NB4 (cell line): ENCODE measurements at regions not wholly inside any gene's neighbourhood (a gene's known extent, or its start where the extent isn't known, plus 50 kb on each side); places are given as distances from the start of the nearest gene placed in this dataset.

Experiments
- DNase-seq: peaks from one replicate; pipeline ENCODE4 v3.0.0; 2010; ENCODE audit warnings: low read depth
- H3K4me3 ChIP-seq: one replicate; pipeline ENCODE4 v1.5.1; 2011; ENCODE audit warnings: mild to moderate bottlenecking, low read depth, low read length, moderate library complexity
- MYC ChIP-seq: IDR thresholded peaks from 2 replicates; pipeline ENCODE4 v1.6.1; 2011; ENCODE audit warnings: low read depth, low read length
- POLR2A ChIP-seq: IDR thresholded peaks from 2 replicates; pipeline ENCODE4 v1.6.1; 2011; ENCODE audit warnings: mild to moderate bottlenecking; ENCODE audit not compliant: insufficient read length; ENCODE audit errors: extremely low read depth
- TF ChIP-seq, protein P1 (sequence below): IDR thresholded peaks from one replicate; pipeline ENCODE4 v1.5.1; 2012; ENCODE audit warnings: low read depth, low read length
- TF ChIP-seq, protein P2 (sequence below): IDR thresholded peaks from 2 replicates; pipeline ENCODE4 v1.6.1; 2011; ENCODE audit warnings: low read depth, low read length

DNA sequence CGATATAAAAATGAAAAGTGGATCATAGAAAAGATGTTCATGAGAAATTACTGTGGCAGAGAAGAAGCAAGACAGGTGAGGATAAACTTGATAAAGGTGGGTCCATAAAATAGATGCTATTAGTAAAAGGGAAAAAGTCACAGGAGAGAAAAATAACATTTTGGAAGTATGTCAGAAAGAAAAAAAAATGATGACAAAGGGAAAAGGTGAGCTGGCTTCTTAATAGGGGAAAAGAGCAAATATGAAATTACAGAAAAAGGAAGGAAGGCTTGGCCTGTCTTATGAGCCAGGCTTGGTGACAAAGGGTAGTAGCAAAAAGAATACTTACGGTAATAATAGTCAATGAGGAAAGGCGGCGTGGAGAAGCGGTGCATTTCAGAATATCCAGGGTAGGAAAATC lies 386.1 kb downstream of the RWDD3 start:
- no peak for DNase-seq
- TF ChIP-seq MYC (no peak), POLR2A (no peak)
- TF ChIP-seq, protein P1, sequence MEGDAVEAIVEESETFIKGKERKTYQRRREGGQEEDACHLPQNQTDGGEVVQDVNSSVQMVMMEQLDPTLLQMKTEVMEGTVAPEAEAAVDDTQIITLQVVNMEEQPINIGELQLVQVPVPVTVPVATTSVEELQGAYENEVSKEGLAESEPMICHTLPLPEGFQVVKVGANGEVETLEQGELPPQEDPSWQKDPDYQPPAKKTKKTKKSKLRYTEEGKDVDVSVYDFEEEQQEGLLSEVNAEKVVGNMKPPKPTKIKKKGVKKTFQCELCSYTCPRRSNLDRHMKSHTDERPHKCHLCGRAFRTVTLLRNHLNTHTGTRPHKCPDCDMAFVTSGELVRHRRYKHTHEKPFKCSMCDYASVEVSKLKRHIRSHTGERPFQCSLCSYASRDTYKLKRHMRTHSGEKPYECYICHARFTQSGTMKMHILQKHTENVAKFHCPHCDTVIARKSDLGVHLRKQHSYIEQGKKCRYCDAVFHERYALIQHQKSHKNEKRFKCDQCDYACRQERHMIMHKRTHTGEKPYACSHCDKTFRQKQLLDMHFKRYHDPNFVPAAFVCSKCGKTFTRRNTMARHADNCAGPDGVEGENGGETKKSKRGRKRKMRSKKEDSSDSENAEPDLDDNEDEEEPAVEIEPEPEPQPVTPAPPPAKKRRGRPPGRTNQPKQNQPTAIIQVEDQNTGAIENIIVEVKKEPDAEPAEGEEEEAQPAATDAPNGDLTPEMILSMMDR: no peak
- TF ChIP-seq, protein P2, sequence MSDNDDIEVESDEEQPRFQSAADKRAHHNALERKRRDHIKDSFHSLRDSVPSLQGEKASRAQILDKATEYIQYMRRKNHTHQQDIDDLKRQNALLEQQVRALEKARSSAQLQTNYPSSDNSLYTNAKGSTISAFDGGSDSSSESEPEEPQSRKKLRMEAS: no peak
- no peak overlapping the region for H3K4me3 ChIP-seq

DNA sequence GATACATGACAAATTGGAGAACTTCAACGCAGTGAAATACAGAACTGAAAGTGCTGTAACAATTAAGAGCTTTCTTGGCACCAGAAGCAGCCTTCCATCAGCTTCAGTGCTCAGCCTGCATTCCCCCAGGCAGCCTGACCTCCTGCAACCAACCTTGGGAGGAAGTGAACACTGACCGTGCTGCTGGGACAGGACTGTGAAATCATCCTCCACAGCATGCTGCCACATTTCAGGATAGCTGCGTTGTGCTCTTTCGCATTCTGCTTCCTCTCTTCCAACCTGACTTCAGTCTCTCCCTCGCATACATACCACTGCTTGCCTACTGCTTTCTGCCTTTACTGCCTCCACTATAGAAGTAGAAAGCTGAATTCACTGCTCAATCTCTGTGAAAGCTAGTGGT lies 388.6 kb downstream of the RWDD3 start:
- TF ChIP-seq POLR2A: no peak
- no peak for TF ChIP-seq MYC
- TF ChIP-seq, protein P2: no peak
- TF ChIP-seq, protein P1: no peak
- H3K4me3 ChIP-seq: no peak overlapping the region
- no peak for DNase-seq

DNA sequence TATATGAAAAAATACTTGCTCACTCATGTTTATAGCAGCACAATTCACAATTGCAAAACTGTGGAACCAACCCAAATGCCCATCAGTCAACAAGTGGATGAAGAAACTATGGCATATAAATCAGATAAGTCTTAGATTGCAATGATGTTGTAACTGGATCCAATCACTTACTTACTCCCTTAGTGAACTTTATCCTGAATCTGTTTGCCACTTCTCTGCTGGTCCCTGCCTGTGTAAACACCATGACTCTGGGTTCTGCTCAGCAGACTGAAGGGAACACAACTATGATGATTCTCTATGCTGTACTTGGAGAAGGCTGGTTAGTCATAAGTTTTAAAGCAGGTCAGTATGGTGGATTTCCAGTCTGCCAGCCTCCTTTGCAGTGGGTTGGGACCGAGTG lies 391.2 kb downstream of the RWDD3 start:
- TF ChIP-seq POLR2A (no peak), MYC (no peak)
- TF ChIP-seq, protein P1: no peak
- TF ChIP-seq, protein P2: no peak
- H3K4me3 ChIP-seq: no peak overlapping the region
- DNase-seq: no peak

- no peak overlapping the region for H3K4me3 ChIP-seq
- peak; percentile 16 for DNase-seq
- no peak for TF ChIP-seq POLR2A
- TF ChIP-seq, protein P1: no peak
- TF ChIP-seq, protein P2: no peak
- TF ChIP-seq MYC: no peak
These were observed 393.2 kb downstream of the RWDD3 start for GRCh38 chr1:95627244-95627643.

DNA sequence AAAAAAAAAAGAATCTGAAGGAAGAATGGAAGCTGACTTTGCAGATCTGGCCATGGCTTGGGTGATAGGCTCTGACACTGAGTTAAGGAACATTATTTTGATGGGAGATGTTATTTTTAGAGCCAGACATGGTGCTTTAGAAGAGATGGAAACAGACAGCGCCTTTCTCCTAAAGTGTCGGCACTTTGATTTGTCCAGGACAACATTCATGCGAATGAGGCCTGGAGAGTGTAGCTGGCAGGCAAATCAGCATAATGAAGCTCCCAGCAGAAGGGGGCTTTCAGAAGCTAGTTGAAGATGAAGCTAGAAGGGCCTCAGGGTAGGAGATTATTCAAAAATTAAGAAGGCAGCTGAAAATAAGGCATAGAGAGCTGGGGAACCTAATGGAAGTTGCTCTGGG lies 397.7 kb downstream of the RWDD3 start:
- H3K4me3 ChIP-seq: no peak overlapping the region
- TF ChIP-seq POLR2A (no peak), MYC (no peak)
- TF ChIP-seq, protein P1: no peak
- TF ChIP-seq, protein P2: no peak
- no peak for DNase-seq

GRCh38 chr1:95635811-95636210 lies 401.8 kb downstream of the RWDD3 start:
- H3K4me3 ChIP-seq: no peak overlapping the region
- TF ChIP-seq, protein P1: no peak
- TF ChIP-seq, protein P2: no peak
- TF ChIP-seq POLR2A: no peak
- TF ChIP-seq MYC: no peak
- no peak for DNase-seq
